SK-N-SH (cell line): ENCODE measurements at regions not wholly inside any gene's neighbourhood (a gene's known extent, or its start where the extent isn't known, plus 50 kb on each side); places are given as distances from the start of the nearest gene placed in this dataset.

Experiments used
- CTCF ChIA-PET: fragments of 300-600, 350-600 bp; formaldehyde crosslinking; extraction: SDS; loops from one replicate; lab custom pipeline; 2021; lab: Yijun Ruan, JAX
- POLR2A ChIA-PET: fragments of 350-600 bp; sonication (Branson Sonifier 250); formaldehyde crosslinking; extraction: SDS; loops from one replicate; lab custom pipeline; 2020; ENCODE audit warnings: antibody characterized with exemption, inconsistent platforms; lab: Yijun Ruan, JAX
- DNase-seq: peaks from one replicate; pipeline ENCODE4 v3.0.0; 2012
- H2AFZ ChIP-seq: fragments of 200-600 bp; sonication (generic); 2 replicates; pipeline ENCODE4 v1.8.1; 2016; ENCODE audit warnings: antibody characterized with exemption, mild to moderate bottlenecking, low read depth
- H3F3A ChIP-seq: fragments of 200-600 bp; sonication (generic); replicated peaks from 2 replicates; pipeline ENCODE3; 2016; ENCODE audit warnings: antibody characterized with exemption, mild to moderate bottlenecking; ENCODE audit not compliant: insufficient read depth
- H3K27ac ChIP-seq, 2 experiments: fragments of 200-500 bp in 1 of 2; fragments of 200-600 bp in 1 of 2; sonication (Bioruptor generic) in 1 of 2; sonication (generic), shearing (Covaris generic) in 1 of 2; 2 replicates each; pipeline versions ENCODE4 v1.5.1 to v1.6.1; 2014 to 2016; ENCODE audit warnings: low read depth in 2 of 2, inconsistent platforms in 1 of 2, low read length in 1 of 2, mild to moderate bottlenecking in 1 of 2, mixed read lengths in 1 of 2
- H3K27me3 ChIP-seq: fragments of 200-600 bp; sonication (generic), shearing (Covaris generic); 2 replicates; pipeline ENCODE4 v1.6.1; 2016; ENCODE audit warnings: mixed run types; ENCODE audit not compliant: insufficient read depth
- H3K36me3 ChIP-seq, 2 experiments: fragments of 200-500 bp in 1 of 2; fragments of 200-600 bp in 1 of 2; sonication (Bioruptor generic) in 1 of 2; sonication (generic) in 1 of 2; replicated peaks in 1 of 2; 2 replicates each; pipeline versions ENCODE3 to v1.5.1; 2014 to 2016; ENCODE audit warnings: low read length in 1 of 2, mild to moderate bottlenecking in 1 of 2; ENCODE audit not compliant: insufficient read depth in 2 of 2, control insufficient read depth in 1 of 2
- H3K4me1 ChIP-seq, 2 experiments: fragments of 200-500 bp in 1 of 2; fragments of 200-600 bp in 1 of 2; sonication (Bioruptor generic) in 1 of 2; sonication (generic), shearing (Covaris generic) in 1 of 2; 2 replicates each; pipeline versions ENCODE4 v1.5.1 to v1.6.1; 2014 to 2016; ENCODE audit warnings: low read depth in 1 of 2, low read length in 1 of 2, mixed run types in 1 of 2; ENCODE audit not compliant: insufficient read depth in 2 of 2, control insufficient read depth in 1 of 2
- H3K4me2 ChIP-seq: fragments of 200-600 bp; sonication (generic), shearing (Covaris generic); 2 replicates; pipeline ENCODE4 v1.6.1; 2017; ENCODE audit warnings: mixed run types
- H3K4me3 ChIP-seq, 2 experiments: fragments of 200-500 bp in 1 of 2; fragments of 200-600 bp in 1 of 2; sonication (Bioruptor generic) in 1 of 2; sonication (generic), shearing (Covaris generic) in 1 of 2; 2 replicates each; pipeline versions ENCODE4 v1.5.1 to v1.8.1; 2014 to 2016; ENCODE audit warnings: low read depth in 2 of 2, inconsistent platforms in 1 of 2, low read length in 1 of 2, mild to moderate bottlenecking in 1 of 2, mixed read lengths in 1 of 2, moderate library complexity in 1 of 2
- H3K79me2 ChIP-seq: fragments of 200-600 bp; sonication (generic); 2 replicates; pipeline ENCODE4 v1.8.1; 2017; ENCODE audit warnings: mild to moderate bottlenecking; ENCODE audit not compliant: insufficient read depth
- H3K9ac ChIP-seq: fragments of 200-600 bp; sonication (generic); 2 replicates; pipeline ENCODE4 v1.6.1; 2017; ENCODE audit warnings: mixed run types
- H3K9me2 ChIP-seq: fragments of 200-600 bp; sonication (generic); 2 replicates; pipeline ENCODE4 v1.6.1; 2017; ENCODE audit warnings: mixed run types
- H3K9me3 ChIP-seq: fragments of 200-600 bp; sonication (generic); 2 replicates; pipeline ENCODE4 v1.6.1; 2017; ENCODE audit warnings: mixed run types, mild to moderate bottlenecking, moderate library complexity
- H4K20me1 ChIP-seq: fragments of 200-600 bp; sonication (generic); 2 replicates; pipeline ENCODE4 v1.6.1; 2017; ENCODE audit warnings: mild to moderate bottlenecking, mixed run types; ENCODE audit not compliant: insufficient read depth
- EZH2phosphoT487 ChIP-seq: fragments of 200-600 bp; sonication (generic); IDR thresholded peaks from 2 replicates; pipeline ENCODE4 v1.6.1; 2017; ENCODE audit warnings: low read depth, mixed run types, mild to moderate bottlenecking, antibody characterized with exemption, moderate library complexity, borderline replicate concordance
- FOSL2 ChIP-seq: IDR thresholded peaks from 2 replicates; pipeline ENCODE4 v1.4.0; 2012; ENCODE audit warnings: low read depth, mild to moderate bottlenecking, moderate library complexity, borderline replicate concordance
- FOXM1 ChIP-seq: IDR thresholded peaks from 2 replicates; pipeline ENCODE4 v1.4.0; 2012; ENCODE audit warnings: low read depth, mild to moderate bottlenecking
- GABPA ChIP-seq: IDR thresholded peaks from 2 replicates; pipeline ENCODE4 v1.4.0; 2012; ENCODE audit warnings: low read depth, mild to moderate bottlenecking
- MAX ChIP-seq: IDR thresholded peaks from 2 replicates; pipeline ENCODE4 v1.4.0; 2012; ENCODE audit warnings: low read depth
- MEF2A ChIP-seq: IDR thresholded peaks from 2 replicates; pipeline ENCODE4 v1.4.0; 2012; ENCODE audit warnings: low read depth, borderline replicate concordance
- MXI1 ChIP-seq: IDR thresholded peaks from 2 replicates; pipeline ENCODE4 v1.6.1; 2012; ENCODE audit warnings: mild to moderate bottlenecking, low read depth, low read length, improper control_type of control experiment
- NFIC ChIP-seq: IDR thresholded peaks from 2 replicates; pipeline ENCODE4 v1.4.0; 2012; ENCODE audit warnings: borderline replicate concordance
- NRF1 ChIP-seq: IDR thresholded peaks from 2 replicates; pipeline ENCODE4 v1.6.1; 2012; ENCODE audit warnings: low read depth, mild to moderate bottlenecking, low read length
- POLR2AphosphoS5 ChIP-seq: IDR thresholded peaks from 2 replicates; pipeline ENCODE4 v1.6.1; 2012; ENCODE audit warnings: low read depth, low read length
- RAD21 ChIP-seq: IDR thresholded peaks from 2 replicates; pipeline ENCODE4 v1.6.1; 2012; ENCODE audit warnings: mild to moderate bottlenecking, low read length
- SIN3A ChIP-seq: IDR thresholded peaks from 2 replicates; pipeline ENCODE4 v1.6.1; 2012; ENCODE audit warnings: low read depth, mild to moderate bottlenecking, low read length, moderate library complexity, borderline replicate concordance
- SMC3 ChIP-seq: IDR thresholded peaks from 2 replicates; pipeline ENCODE4 v1.6.1; 2012; ENCODE audit warnings: low read depth, low read length, improper control_type of control experiment
- YY1 ChIP-seq: IDR thresholded peaks from 2 replicates; pipeline ENCODE4 v1.4.0; 2012; ENCODE audit warnings: low read depth, mild to moderate bottlenecking
- WGBS: methylation state at CpG from one replicate; pipeline ENCODE4 v1.1.6; 2017; ENCODE audit warnings: low lambda C conversion rate; 5-methylcytosine and 5-hydroxymethylcytosine counted together
- TF ChIP-seq, protein P1 (sequence below): fragments of 200-600 bp; sonication (generic); IDR thresholded peaks from 2 replicates; pipeline ENCODE4 v1.6.1; 2017; ENCODE audit warnings: antibody characterized with exemption, mild to moderate bottlenecking, moderate library complexity
- TF ChIP-seq, protein P2 (sequence below): fragments of 150-350 bp; IDR thresholded peaks from 2 replicates; pipeline ENCODE4 v1.6.1; 2016; ENCODE audit warnings: mild to moderate bottlenecking, low read depth, low read length

- CTCF ChIA-PET, result interaction anchor here (1.9 to 2.4 kb wide), 3 partner anchors 8 to 176 kb away, joined by 5 to 13 read pairs (median 9); no protein-coding TSS in a partner anchor
- no peaks in the 10 kb centered on the region for H3K9me2 ChIP-seq
- TF ChIP-seq YY1, result no peak
- TF ChIP-seq MEF2A, result no peak
- no peak for TF ChIP-seq RAD21
- no peak for TF ChIP-seq NRF1
- TF ChIP-seq SIN3A, result no peak
- TF ChIP-seq MAX, result no peak
- TF ChIP-seq FOXM1, result no peak
- TF ChIP-seq NFIC, result no peak
- TF ChIP-seq, protein P1, sequence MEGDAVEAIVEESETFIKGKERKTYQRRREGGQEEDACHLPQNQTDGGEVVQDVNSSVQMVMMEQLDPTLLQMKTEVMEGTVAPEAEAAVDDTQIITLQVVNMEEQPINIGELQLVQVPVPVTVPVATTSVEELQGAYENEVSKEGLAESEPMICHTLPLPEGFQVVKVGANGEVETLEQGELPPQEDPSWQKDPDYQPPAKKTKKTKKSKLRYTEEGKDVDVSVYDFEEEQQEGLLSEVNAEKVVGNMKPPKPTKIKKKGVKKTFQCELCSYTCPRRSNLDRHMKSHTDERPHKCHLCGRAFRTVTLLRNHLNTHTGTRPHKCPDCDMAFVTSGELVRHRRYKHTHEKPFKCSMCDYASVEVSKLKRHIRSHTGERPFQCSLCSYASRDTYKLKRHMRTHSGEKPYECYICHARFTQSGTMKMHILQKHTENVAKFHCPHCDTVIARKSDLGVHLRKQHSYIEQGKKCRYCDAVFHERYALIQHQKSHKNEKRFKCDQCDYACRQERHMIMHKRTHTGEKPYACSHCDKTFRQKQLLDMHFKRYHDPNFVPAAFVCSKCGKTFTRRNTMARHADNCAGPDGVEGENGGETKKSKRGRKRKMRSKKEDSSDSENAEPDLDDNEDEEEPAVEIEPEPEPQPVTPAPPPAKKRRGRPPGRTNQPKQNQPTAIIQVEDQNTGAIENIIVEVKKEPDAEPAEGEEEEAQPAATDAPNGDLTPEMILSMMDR, result no peak
- no peak for TF ChIP-seq POLR2AphosphoS5
- H3K4me1 ChIP-seq, result peaks cover 0 to 11% of the 10 kb centered on the region in 2 experiments; a peak in 1 of 4 replicates
- no peaks in the 10 kb centered on the region for H3K79me2 ChIP-seq
- no peaks in the 10 kb centered on the region for H3K27me3 ChIP-seq
- peak overlapping the region in 1 of 2 experiments; percentile 35; a peak in 2 of 4 replicates for H3K27ac ChIP-seq
- no peak for DNase-seq
- no peaks in the 10 kb centered on the region for H4K20me1 ChIP-seq
- no peak overlapping the region for H3K9ac ChIP-seq
- H3F3A ChIP-seq, result no peaks in the 10 kb centered on the region
- H2AFZ ChIP-seq, result no peak overlapping the region
- WGBS, result 8% methylated on average over 3 of the region's 3 CpGs
- POLR2A ChIA-PET, result no interaction called here
- H3K36me3 ChIP-seq, result no peaks in the 10 kb centered on the region
- H3K4me2 ChIP-seq, result no peak overlapping the region
- no peaks in the 10 kb centered on the region for H3K9me3 ChIP-seq
- no peak overlapping the region for H3K4me3 ChIP-seq
These were observed 982.0 kb upstream of the TMEM132C start for GRCh38 chr12:127284870-127285431.

DNA sequence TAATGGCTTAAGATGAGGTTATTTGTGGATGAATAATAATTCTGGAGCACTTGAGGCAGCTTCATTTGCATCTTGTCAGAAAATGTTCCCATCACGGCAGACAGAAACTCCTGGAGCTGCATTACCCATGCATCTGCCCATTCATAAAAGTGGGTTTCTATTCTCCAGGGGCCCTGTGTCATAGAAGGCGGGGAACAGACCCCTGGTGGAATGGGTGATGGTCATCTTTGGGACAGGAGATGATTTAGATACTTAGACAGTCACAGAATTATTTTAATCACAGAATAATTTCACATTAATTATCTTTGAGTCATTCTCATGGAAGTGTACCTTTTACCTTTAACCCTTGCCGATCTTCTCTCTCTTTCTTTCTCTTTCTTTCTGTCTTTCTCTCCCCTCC lies 980.7 kb upstream of the TMEM132C start:
- no peak for DNase-seq
- POLR2A ChIA-PET, result no interaction called here
- Histone ChIP-seq H4K20me1 (no peaks in the 10 kb centered on the region), H3K27me3 (no peaks in the 10 kb centered on the region), H2AFZ (no peak overlapping the region), H3K4me1 (peaks cover 0 to 11% of the 10 kb centered on the region in 2 experiments; a peak in 1 of 4 replicates), H3K79me2 (no peaks in the 10 kb centered on the region), H3K9ac (no peak overlapping the region), H3K4me2 (no peak overlapping the region), H3K4me3 (no peak overlapping the region), H3K9me3 (no peaks in the 10 kb centered on the region), H3K9me2 (no peaks in the 10 kb centered on the region), H3K27ac (no peak overlapping the region), H3F3A (no peaks in the 10 kb centered on the region), H3K36me3 (no peaks in the 10 kb centered on the region)
- CTCF ChIA-PET, result interaction anchor here (1.1 to 1.2 kb wide), 2 partner anchors 95 to 178 kb away, joined by 3 to 6 read pairs; no protein-coding TSS in a partner anchor
- TF ChIP-seq SIN3A (no peak), EZH2phosphoT487 (no peak), SMC3 (no peak), MXI1 (no peak), GABPA (no peak), FOSL2 (no peak)
- TF ChIP-seq, protein P2, sequence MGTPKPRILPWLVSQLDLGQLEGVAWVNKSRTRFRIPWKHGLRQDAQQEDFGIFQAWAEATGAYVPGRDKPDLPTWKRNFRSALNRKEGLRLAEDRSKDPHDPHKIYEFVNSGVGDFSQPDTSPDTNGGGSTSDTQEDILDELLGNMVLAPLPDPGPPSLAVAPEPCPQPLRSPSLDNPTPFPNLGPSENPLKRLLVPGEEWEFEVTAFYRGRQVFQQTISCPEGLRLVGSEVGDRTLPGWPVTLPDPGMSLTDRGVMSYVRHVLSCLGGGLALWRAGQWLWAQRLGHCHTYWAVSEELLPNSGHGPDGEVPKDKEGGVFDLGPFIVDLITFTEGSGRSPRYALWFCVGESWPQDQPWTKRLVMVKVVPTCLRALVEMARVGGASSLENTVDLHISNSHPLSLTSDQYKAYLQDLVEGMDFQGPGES, result no peak
- WGBS, result 43% methylated on average over 3 of the region's 3 CpGs
